Nephron progenitor cell (in vitro differentiated cells): ENCODE measurements at regions not wholly inside any gene's neighbourhood (a gene's known extent, or its start where the extent isn't known, plus 50 kb on each side); places are given as distances from the start of the nearest gene placed in this dataset.

Experiments
- DNase-seq: peaks from one replicate; pipeline ENCODE4 v3.0.0; 2021
- H3K27ac Mint-ChIP-seq: 2 replicates; pipeline ENCODE4 v1.8.0; 2021; ENCODE audit warnings: mild to moderate bottlenecking, moderate library complexity, mixed read lengths
- H3K27me3 Mint-ChIP-seq: 2 replicates; pipeline ENCODE4 v1.8.0; 2021; ENCODE audit warnings: mild to moderate bottlenecking, low read depth, mixed read lengths; ENCODE audit not compliant: poor library complexity
- H3K36me3 Mint-ChIP-seq: 2 replicates; pipeline ENCODE4 v1.8.0; 2021; ENCODE audit warnings: low read depth, mixed read lengths
- H3K4me1 Mint-ChIP-seq: 2 replicates; pipeline ENCODE4 v1.8.0; 2021; ENCODE audit warnings: mixed read lengths
- H3K4me3 Mint-ChIP-seq: 2 replicates; pipeline ENCODE4 v1.8.0; 2021; ENCODE audit warnings: mild to moderate bottlenecking, moderate library complexity, mixed read lengths
- H3K9me3 Mint-ChIP-seq: 2 replicates; pipeline ENCODE4 v1.8.0; 2021; ENCODE audit warnings: mild to moderate bottlenecking, moderate library complexity, mixed read lengths
- TF ChIP-seq, protein P1 (sequence below): fragments of 200-600 bp; sonication (generic); IDR thresholded peaks from 2 replicates; pipeline ENCODE4 v1.5.0; 2021; ENCODE audit warnings: antibody characterized with exemption

DNA sequence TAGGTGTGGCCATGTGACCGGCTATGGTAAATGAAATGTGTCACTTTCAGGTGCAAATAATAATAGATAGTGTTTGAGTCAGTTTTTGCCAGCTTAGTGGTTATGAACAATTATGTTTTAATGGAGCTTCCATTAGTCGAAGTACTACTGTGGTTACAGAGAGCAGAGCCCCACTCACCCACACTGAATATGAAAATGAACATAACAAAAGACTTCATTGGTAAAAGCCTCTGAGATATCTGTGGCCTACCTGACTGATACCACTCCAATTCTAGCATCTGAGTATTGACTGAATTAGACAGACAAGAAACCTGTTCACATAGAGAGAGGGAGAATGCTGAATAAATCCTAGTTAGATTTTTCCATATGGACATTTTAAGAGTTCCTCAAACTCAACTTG is 405.6 kb downstream of the BRINP1 start:
- Mint-ChIP-seq H3K4me1 (peaks cover 21% of the 10 kb centered on the region), H3K27me3 (peaks cover 6% of the 10 kb centered on the region), H3K27ac (no peak overlapping the region), H3K36me3 (no peaks in the 10 kb centered on the region), H3K9me3 (no peaks in the 10 kb centered on the region), H3K4me3 (no peak overlapping the region)
- TF ChIP-seq, protein P1, sequence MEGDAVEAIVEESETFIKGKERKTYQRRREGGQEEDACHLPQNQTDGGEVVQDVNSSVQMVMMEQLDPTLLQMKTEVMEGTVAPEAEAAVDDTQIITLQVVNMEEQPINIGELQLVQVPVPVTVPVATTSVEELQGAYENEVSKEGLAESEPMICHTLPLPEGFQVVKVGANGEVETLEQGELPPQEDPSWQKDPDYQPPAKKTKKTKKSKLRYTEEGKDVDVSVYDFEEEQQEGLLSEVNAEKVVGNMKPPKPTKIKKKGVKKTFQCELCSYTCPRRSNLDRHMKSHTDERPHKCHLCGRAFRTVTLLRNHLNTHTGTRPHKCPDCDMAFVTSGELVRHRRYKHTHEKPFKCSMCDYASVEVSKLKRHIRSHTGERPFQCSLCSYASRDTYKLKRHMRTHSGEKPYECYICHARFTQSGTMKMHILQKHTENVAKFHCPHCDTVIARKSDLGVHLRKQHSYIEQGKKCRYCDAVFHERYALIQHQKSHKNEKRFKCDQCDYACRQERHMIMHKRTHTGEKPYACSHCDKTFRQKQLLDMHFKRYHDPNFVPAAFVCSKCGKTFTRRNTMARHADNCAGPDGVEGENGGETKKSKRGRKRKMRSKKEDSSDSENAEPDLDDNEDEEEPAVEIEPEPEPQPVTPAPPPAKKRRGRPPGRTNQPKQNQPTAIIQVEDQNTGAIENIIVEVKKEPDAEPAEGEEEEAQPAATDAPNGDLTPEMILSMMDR = no peak
- DNase-seq = no peak

DNA sequence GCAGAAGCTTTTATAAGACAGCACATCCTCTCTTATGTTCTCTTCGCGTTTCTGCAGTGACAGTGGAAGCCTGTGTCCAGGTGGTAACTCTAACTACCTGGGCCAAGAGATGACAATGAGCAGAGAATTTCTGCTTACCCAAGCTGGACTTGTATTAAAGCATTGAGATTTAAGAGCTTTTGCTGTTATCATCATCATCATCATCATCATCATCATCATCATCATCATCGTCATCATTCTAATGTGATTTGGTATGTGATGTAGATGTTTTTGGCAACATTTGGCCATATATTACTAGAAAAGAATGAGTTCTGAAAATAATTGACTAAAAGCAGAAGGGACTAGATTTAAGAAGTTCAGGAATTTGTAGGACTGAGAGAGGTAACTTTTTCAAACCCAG is 401.3 kb downstream of the BRINP1 start:
- DNase-seq = no peak
- Mint-ChIP-seq H3K9me3 (peaks cover 5% of the 10 kb centered on the region), H3K27me3 (peaks cover 13% of the 10 kb centered on the region)

DNA sequence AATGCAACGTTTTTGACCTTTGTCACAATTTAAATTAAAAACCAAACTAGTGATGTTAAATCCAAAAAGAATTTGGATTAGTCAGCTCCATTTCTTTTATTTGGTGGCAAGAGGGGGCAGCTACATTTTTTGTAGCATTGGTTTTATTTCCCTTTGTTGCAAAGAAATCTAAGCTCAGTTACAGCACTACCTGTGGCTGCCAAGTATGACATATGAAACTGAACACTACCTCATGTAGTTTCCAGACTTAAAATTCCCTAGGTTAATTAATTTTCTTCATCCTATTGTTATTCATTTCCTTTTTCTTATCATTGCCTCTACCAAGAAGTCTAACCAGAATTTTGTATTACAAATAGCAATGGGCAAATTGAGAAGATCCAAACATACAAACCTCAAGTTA is 393.5 kb downstream of the BRINP1 start:
- Mint-ChIP-seq H3K27me3 (peaks cover 9% of the 10 kb centered on the region), H3K36me3 (peaks cover 1% of the 10 kb centered on the region), H3K4me3 (no peak overlapping the region), H3K4me1 (no peaks in the 10 kb centered on the region), H3K27ac (no peak overlapping the region), H3K9me3 (peaks cover 9% of the 10 kb centered on the region)
- TF ChIP-seq, protein P1 = no peak
- no peak for DNase-seq

More for the DNA sequence above, 401.3 kb downstream of the BRINP1 start:
- TF ChIP-seq, protein P1 = no peak
- H3K4me3 Mint-ChIP-seq = no peak overlapping the region
- H3K4me1 Mint-ChIP-seq = no peaks in the 10 kb centered on the region
- H3K27ac Mint-ChIP-seq = no peak overlapping the region
- peaks cover 4% of the 10 kb centered on the region for H3K36me3 Mint-ChIP-seq

DNA sequence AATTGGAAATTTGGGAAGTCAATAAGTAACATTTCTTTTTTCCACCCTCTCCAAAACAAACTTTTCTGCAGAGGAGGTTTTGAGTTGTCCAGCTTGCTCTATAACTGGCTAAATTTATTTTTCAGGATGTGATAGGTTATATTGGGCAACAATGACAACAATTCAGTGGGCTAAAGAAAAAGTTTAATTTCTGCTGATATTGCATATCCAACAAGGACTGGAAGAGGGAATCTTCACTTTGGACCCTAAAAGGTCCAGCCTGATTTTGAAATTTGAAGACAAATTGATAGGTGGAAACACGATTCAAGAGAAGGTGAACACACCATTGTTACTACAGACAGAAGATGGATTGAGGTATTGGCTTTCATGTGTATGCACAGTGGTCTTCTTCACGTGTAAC is 393.1 kb downstream of the BRINP1 start:
- no peak overlapping the region for H3K27ac Mint-ChIP-seq
- no peaks in the 10 kb centered on the region for H3K36me3 Mint-ChIP-seq
- no peak for DNase-seq
- no peaks in the 10 kb centered on the region for H3K4me1 Mint-ChIP-seq
- TF ChIP-seq, protein P1 = no peak
- H3K4me3 Mint-ChIP-seq = no peak overlapping the region
- H3K27me3 Mint-ChIP-seq = peaks cover 8% of the 10 kb centered on the region
- peaks cover 7% of the 10 kb centered on the region for H3K9me3 Mint-ChIP-seq

DNA sequence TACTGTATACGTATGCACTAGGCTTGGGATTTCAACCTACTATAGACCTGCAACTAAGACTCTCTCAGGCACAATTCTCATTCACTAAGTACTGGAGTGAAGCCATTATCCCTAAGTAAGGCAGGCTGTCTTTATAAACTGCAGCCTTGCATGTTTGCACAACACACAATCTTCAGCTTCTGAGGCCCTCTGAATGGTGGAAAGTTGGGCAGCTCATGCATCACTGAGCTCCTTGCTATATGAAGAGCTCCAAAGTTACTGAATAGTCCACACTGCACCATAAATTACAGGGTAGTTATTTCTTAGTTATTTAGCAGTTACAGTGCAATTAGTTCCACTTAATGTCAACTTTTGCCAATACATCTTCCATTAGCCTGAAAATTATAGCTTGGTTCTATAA is 384.6 kb downstream of the BRINP1 start:
- no peak overlapping the region for H3K27ac Mint-ChIP-seq
- no peaks in the 10 kb centered on the region for H3K36me3 Mint-ChIP-seq
- H3K4me3 Mint-ChIP-seq = no peak overlapping the region
- no peaks in the 10 kb centered on the region for H3K9me3 Mint-ChIP-seq
- no peak for DNase-seq
- TF ChIP-seq, protein P1 = no peak
- peaks cover 2% of the 10 kb centered on the region for H3K27me3 Mint-ChIP-seq
- peaks cover 24% of the 10 kb centered on the region for H3K4me1 Mint-ChIP-seq

DNA sequence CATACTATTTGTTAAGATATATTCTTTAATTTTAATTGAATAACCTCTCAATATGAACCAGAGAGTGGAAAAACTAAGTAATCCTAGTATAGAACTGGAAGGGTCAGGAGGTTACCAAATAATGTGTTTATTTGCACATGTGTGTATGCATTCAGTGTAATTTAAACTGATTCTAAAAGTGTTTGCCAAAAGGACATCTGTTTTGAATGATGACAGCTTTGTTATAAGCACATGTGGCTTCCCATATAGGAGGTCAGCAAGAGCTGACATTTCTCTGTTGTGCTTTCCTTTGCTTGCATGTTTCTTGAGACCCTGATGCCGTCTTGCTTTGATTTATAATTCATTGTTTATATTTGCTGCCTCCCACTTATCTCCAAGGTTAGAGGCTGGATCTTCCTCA is 383.4 kb downstream of the BRINP1 start:
- peaks cover 3% of the 10 kb centered on the region for H3K27me3 Mint-ChIP-seq
- H3K27ac Mint-ChIP-seq = no peak overlapping the region
- H3K4me1 Mint-ChIP-seq = peaks cover 29% of the 10 kb centered on the region
- no peaks in the 10 kb centered on the region for H3K9me3 Mint-ChIP-seq
- TF ChIP-seq, protein P1 = no peak
- DNase-seq = no peak
- H3K36me3 Mint-ChIP-seq = no peaks in the 10 kb centered on the region
- H3K4me3 Mint-ChIP-seq = no peak overlapping the region
